Left lung (tissue), 4 donors: ENCODE measurements at regions not wholly inside any gene's neighbourhood (a gene's known extent, or its start where the extent isn't known, plus 50 kb on each side); places are given as distances from the start of the nearest gene placed in this dataset.

Source experiments
- ATAC-seq: fragments of 200-7000 bp; cut with Tn5 transposase; one replicate; pipeline ENCODE4 v1.9.1; 2020; ENCODE audit warnings: moderate library complexity
- DNase-seq, 4 donors: peaks; one replicate each; pipeline ENCODE4 v3.0.0-alpha.2; 2013 to 2020
- H3K27ac ChIP-seq, 2 donors: fragments of 200-600 bp; sonication (generic) in 1 of 2; one replicate each; pipeline versions ENCODE4 v1.5.0 to v1.8.0; 2020 to 2021
- H3K27me3 ChIP-seq, 2 donors: fragments of 200-600 bp; sonication (generic) in 1 of 2; one replicate each; pipeline versions ENCODE4 v1.5.0 to v1.8.0; 2020 to 2021
- H3K36me3 ChIP-seq, 2 donors: fragments of 200-600 bp; sonication (generic) in 1 of 2; one replicate each; pipeline versions ENCODE4 v1.5.0 to v1.8.0; 2020 to 2021
- H3K4me1 ChIP-seq, 2 donors: fragments of 200-600 bp; one replicate each; pipeline ENCODE4 v1.8.0; 2021
- H3K4me3 ChIP-seq, 2 donors: fragments of 200-600 bp; sonication (generic) in 1 of 2; one replicate each; pipeline versions ENCODE4 v1.5.0 to v1.8.0; 2020 to 2021; ENCODE audit warnings: mild to moderate bottlenecking in 1 of 2
- H3K9me3 ChIP-seq, 2 donors: fragments of 200-600 bp; sonication (generic) in 1 of 2; one replicate each; pipeline versions ENCODE4 v1.5.0 to v1.8.0; 2020 to 2021
- CTCF ChIP-seq, 2 donors: fragments of 200-600 bp; sonication (generic) in 1 of 2; IDR thresholded peaks; one replicate each; pipeline versions ENCODE4 v1.5.0 to v1.8.0; 2021; ENCODE audit warnings: antibody characterized with exemption in 2 of 2
- intact Hi-C, 2 donors: fragments of 100-400 bp; cut with DNase I; formaldehyde crosslinking; loops; one replicate each; pipeline versions ENCODE4 v1.11.2 to v1.14.2; 2022
- donor health status: DM: no; HTN: yes; CAD: no.
- donor health status: DM: no; HTN: no; CAD: no.

GRCh38 chr5:168128111-168128510 is 163.3 kb upstream of the WWC1 start:
- intact Hi-C loops = no loop called here
- DNase-seq (no peak), ATAC-seq (no peak)
- H3K27me3 ChIP-seq = no peaks in the 10 kb centered on the region
- no peak overlapping the region for H3K4me3 ChIP-seq
- H3K9me3 ChIP-seq = no peaks in the 10 kb centered on the region
- no peak for TF ChIP-seq CTCF (IDR thresholded peaks at IDR 0.05)
- H3K36me3 ChIP-seq = no peaks in the 10 kb centered on the region
- no peaks in the 10 kb centered on the region for H3K4me1 ChIP-seq
- H3K27ac ChIP-seq = no peak overlapping the region

GRCh38 chr5:168128557-168128956 is 162.9 kb upstream of the WWC1 start:
- DNase-seq = no peak
- Histone ChIP-seq H3K36me3 (no peaks in the 10 kb centered on the region), H3K27ac (no peak overlapping the region), H3K4me1 (no peaks in the 10 kb centered on the region), H3K4me3 (no peak overlapping the region), H3K9me3 (no peaks in the 10 kb centered on the region), H3K27me3 (no peaks in the 10 kb centered on the region)
- TF ChIP-seq CTCF (IDR thresholded peaks at IDR 0.05) = no peak
- intact Hi-C loops = no loop called here
- no peak for ATAC-seq

GRCh38 chr5:168131519-168131918 is 159.9 kb upstream of the WWC1 start:
- Histone ChIP-seq H3K27ac (no peak overlapping the region), H3K4me1 (no peaks in the 10 kb centered on the region), H3K36me3 (no peaks in the 10 kb centered on the region), H3K4me3 (no peak overlapping the region), H3K9me3 (no peaks in the 10 kb centered on the region), H3K27me3 (no peaks in the 10 kb centered on the region)
- DNase-seq (no peak), ATAC-seq (no peak)
- intact Hi-C loops = no loop called here
- no peak for TF ChIP-seq CTCF (IDR thresholded peaks at IDR 0.05)

- no peak for ATAC-seq
- no peak for DNase-seq
- Histone ChIP-seq H3K9me3 (no peaks in the 10 kb centered on the region), H3K36me3 (no peaks in the 10 kb centered on the region), H3K27ac (no peak overlapping the region), H3K4me1 (no peaks in the 10 kb centered on the region), H3K4me3 (no peak overlapping the region), H3K27me3 (no peaks in the 10 kb centered on the region)
- intact Hi-C loops = no loop called here
- TF ChIP-seq CTCF (IDR thresholded peaks at IDR 0.05) = no peak
Observed at GRCh38 chr5:168132241-168132641, 159.2 kb upstream of the WWC1 start.

- Histone ChIP-seq H3K4me1 (no peaks in the 10 kb centered on the region), H3K36me3 (no peaks in the 10 kb centered on the region), H3K9me3 (no peaks in the 10 kb centered on the region), H3K27ac (no peak overlapping the region), H3K4me3 (no peak overlapping the region), H3K27me3 (no peaks in the 10 kb centered on the region)
- no peak for DNase-seq
- intact Hi-C loops = no loop called here
- TF ChIP-seq CTCF (IDR thresholded peaks at IDR 0.05) = no peak
- no peak for ATAC-seq
Observed at GRCh38 chr5:168135897-168136296, 155.5 kb upstream of the WWC1 start.
